Mammary epithelial cell (primary cell): ENCODE measurements at regions not wholly inside any gene's neighbourhood (a gene's known extent, or its start where the extent isn't known, plus 50 kb on each side); places are given as distances from the start of the nearest gene placed in this dataset.

ENCODE experiments used
- CTCF ChIP-seq, 2 donors: IDR thresholded peaks in 1 of 2; conservative IDR thresholded peaks in 1 of 2; 2 replicates each; pipeline ENCODE4 v1.5.1; 2011 to 2012; ENCODE audit warnings: inconsistent platforms in 2 of 2, low read length in 2 of 2, mild to moderate bottlenecking in 2 of 2, control low read depth in 1 of 2, low read depth in 1 of 2; ENCODE audit not compliant: insufficient read depth in 1 of 2; ENCODE audit errors: extremely low read depth in 1 of 2
- EZH2 ChIP-seq: IDR thresholded peaks from 2 replicates; pipeline ENCODE4 v1.6.1; 2012; ENCODE audit warnings: low read length, inconsistent platforms, borderline replicate concordance

- TF ChIP-seq CTCF (conservative IDR thresholded peaks at IDR 0.05 in 1 of 2, IDR thresholded peaks at IDR 0.05 in 1 of 2; ENCODE audit: extremely low read depth in 1 of 2, insufficient read depth in 1 of 2, low read depth in 1 of 2, low read length in 2 of 2) (no peak), EZH2 (no peak)
Measured at GRCh38 chr2:94776036-94776435, 95.2 kb upstream of the TEKT4 start.
